ENCODE measurements at regions not wholly inside any gene's neighbourhood (a gene's known extent, or its start where the extent isn't known, plus 50 kb on each side); places are given as distances from the start of the nearest gene placed in this dataset.

DNA sequence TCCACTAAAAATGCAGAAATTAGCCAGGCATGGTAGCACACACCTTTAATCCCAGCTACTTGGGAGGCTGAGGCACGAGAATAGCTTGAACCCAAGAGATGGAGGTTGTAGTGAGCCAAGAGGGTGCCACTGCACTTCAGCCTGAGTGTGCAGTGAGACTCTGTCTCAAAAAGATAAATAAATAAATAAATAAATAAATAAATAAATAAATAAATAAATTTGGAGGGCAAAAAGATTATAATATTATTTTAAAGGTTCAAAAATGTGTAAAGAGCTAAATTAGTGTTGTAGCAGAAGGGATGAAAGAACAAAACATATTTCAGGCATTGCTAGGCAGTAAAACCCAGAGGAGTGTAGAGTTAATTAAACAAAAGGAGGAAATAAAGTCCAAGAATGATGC lies 1136.4 kb upstream of the CDH2 start:
- no peak for TF ChIP-seq EZH2phosphoT487 (IDR thresholded peaks at IDR 0.05; ENCODE audit: borderline replicate concordance)
- TF ChIP-seq, protein P1, sequence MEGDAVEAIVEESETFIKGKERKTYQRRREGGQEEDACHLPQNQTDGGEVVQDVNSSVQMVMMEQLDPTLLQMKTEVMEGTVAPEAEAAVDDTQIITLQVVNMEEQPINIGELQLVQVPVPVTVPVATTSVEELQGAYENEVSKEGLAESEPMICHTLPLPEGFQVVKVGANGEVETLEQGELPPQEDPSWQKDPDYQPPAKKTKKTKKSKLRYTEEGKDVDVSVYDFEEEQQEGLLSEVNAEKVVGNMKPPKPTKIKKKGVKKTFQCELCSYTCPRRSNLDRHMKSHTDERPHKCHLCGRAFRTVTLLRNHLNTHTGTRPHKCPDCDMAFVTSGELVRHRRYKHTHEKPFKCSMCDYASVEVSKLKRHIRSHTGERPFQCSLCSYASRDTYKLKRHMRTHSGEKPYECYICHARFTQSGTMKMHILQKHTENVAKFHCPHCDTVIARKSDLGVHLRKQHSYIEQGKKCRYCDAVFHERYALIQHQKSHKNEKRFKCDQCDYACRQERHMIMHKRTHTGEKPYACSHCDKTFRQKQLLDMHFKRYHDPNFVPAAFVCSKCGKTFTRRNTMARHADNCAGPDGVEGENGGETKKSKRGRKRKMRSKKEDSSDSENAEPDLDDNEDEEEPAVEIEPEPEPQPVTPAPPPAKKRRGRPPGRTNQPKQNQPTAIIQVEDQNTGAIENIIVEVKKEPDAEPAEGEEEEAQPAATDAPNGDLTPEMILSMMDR (conservative IDR thresholded peaks at IDR 0.05; ENCODE audit: low read length), result no peak
- Histone ChIP-seq H3K4me3 (ENCODE audit: low read length, poor library complexity, severe bottlenecking) (no peak overlapping the region), H3K79me2 (ENCODE audit: insufficient read depth, low read length) (no peaks in the 10 kb centered on the region), H3K36me3 (ENCODE audit: insufficient read depth, low read length) (no peaks in the 10 kb centered on the region), H3K9me2 (replicated peaks; ENCODE audit: low read depth, low read length) (no peaks in the 10 kb centered on the region; the same call in 1 of the 2 replicates), H3K9me3 (ENCODE audit: insufficient read depth, low read depth, low read length) (no peaks in the 10 kb centered on the region), H3K4me1 (ENCODE audit: insufficient read depth, low read length, poor library complexity, severe bottlenecking) (no peaks in the 10 kb centered on the region), H3K9ac (ENCODE audit: low read depth, low read length, poor library complexity, severe bottlenecking) (no peak overlapping the region), H2AFZ (ENCODE audit: low read length) (no peak overlapping the region), H3K27me3 (ENCODE audit: insufficient read depth, low read length, poor library complexity, severe bottlenecking) (no peaks in the 10 kb centered on the region), H3F3A (ENCODE audit: low read depth) (no peaks in the 10 kb centered on the region), H4K20me1 (ENCODE audit: insufficient read depth, low read length, poor library complexity, severe bottlenecking) (no peaks in the 10 kb centered on the region), H3K4me2 (ENCODE audit: low read depth, low read length, poor library complexity, severe bottlenecking) (no peak overlapping the region)

- no peak for TF ChIP-seq EZH2phosphoT487 (IDR thresholded peaks at IDR 0.05; ENCODE audit: borderline replicate concordance)
- TF ChIP-seq, protein P1 (conservative IDR thresholded peaks at IDR 0.05; ENCODE audit: low read length), result no peak
These were observed 1134.7 kb upstream of the CDH2 start for GRCh38 chr18:29311580-29311979.

DNA sequence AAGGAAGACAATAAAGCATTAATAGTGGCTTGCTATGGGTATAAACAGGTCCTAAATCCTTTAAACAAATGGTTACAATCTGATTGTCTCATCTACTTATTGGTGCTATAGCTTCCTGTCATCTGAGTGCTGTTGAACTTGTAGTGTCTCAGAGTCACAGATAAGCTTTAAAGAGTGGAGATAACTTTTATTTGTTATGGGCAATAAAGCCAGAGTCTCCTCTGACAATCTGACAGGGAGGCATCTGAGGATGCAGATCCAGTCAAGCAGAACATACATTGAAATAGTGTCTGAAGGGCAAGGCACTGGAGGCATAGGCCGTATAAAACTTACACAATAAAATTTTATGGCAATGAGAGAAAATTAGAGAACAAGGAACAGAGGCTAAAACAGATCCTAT lies 1132.4 kb upstream of the CDH2 start:
- H3F3A ChIP-seq (ENCODE audit: low read depth), result no peaks in the 10 kb centered on the region
- H3K9me3 ChIP-seq (ENCODE audit: insufficient read depth, low read depth, low read length), result no peaks in the 10 kb centered on the region
- H3K9me2 ChIP-seq (replicated peaks; ENCODE audit: low read depth, low read length), result no peaks in the 10 kb centered on the region; the same call in 1 of the 2 replicates
- no peak overlapping the region for H3K9ac ChIP-seq (ENCODE audit: low read depth, low read length, poor library complexity, severe bottlenecking)
- H3K4me3 ChIP-seq (ENCODE audit: low read length, poor library complexity, severe bottlenecking), result no peak overlapping the region
- H4K20me1 ChIP-seq (ENCODE audit: insufficient read depth, low read length, poor library complexity, severe bottlenecking), result no peaks in the 10 kb centered on the region
- no peak for TF ChIP-seq EZH2phosphoT487 (IDR thresholded peaks at IDR 0.05; ENCODE audit: borderline replicate concordance)
- TF ChIP-seq, protein P1 (conservative IDR thresholded peaks at IDR 0.05; ENCODE audit: low read length), result no peak
- no peak overlapping the region for H3K4me2 ChIP-seq (ENCODE audit: low read depth, low read length, poor library complexity, severe bottlenecking)
- no peak overlapping the region for H2AFZ ChIP-seq (ENCODE audit: low read length)
- no peaks in the 10 kb centered on the region for H3K4me1 ChIP-seq (ENCODE audit: insufficient read depth, low read length, poor library complexity, severe bottlenecking)
- H3K79me2 ChIP-seq (ENCODE audit: insufficient read depth, low read length), result no peaks in the 10 kb centered on the region
- no peaks in the 10 kb centered on the region for H3K36me3 ChIP-seq (ENCODE audit: insufficient read depth, low read length)
- H3K27me3 ChIP-seq (ENCODE audit: insufficient read depth, low read length, poor library complexity, severe bottlenecking), result no peaks in the 10 kb centered on the region

More at GRCh38 chr18:29311580-29311979, 1134.7 kb upstream of the CDH2 start:
- no peak overlapping the region for H3K4me3 ChIP-seq (ENCODE audit: low read length, poor library complexity, severe bottlenecking)
- H4K20me1 ChIP-seq (ENCODE audit: insufficient read depth, low read length, poor library complexity, severe bottlenecking), result no peaks in the 10 kb centered on the region
- H3K36me3 ChIP-seq (ENCODE audit: insufficient read depth, low read length), result no peaks in the 10 kb centered on the region
- no peak overlapping the region for H2AFZ ChIP-seq (ENCODE audit: low read length)
- H3K27me3 ChIP-seq (ENCODE audit: insufficient read depth, low read length, poor library complexity, severe bottlenecking), result no peaks in the 10 kb centered on the region
- H3F3A ChIP-seq (ENCODE audit: low read depth), result no peaks in the 10 kb centered on the region
- no peak overlapping the region for H3K9ac ChIP-seq (ENCODE audit: low read depth, low read length, poor library complexity, severe bottlenecking)
- H3K9me3 ChIP-seq (ENCODE audit: insufficient read depth, low read depth, low read length), result no peaks in the 10 kb centered on the region
- H3K9me2 ChIP-seq (replicated peaks; ENCODE audit: low read depth, low read length), result no peaks in the 10 kb centered on the region; the same call in 1 of the 2 replicates
- H3K4me1 ChIP-seq (ENCODE audit: insufficient read depth, low read length, poor library complexity, severe bottlenecking), result no peaks in the 10 kb centered on the region
- no peaks in the 10 kb centered on the region for H3K79me2 ChIP-seq (ENCODE audit: insufficient read depth, low read length)
- H3K4me2 ChIP-seq (ENCODE audit: low read depth, low read length, poor library complexity, severe bottlenecking), result no peak overlapping the region
